ENCODE measurements at regions not wholly inside any gene's neighbourhood (a gene's known extent, or its start where the extent isn't known, plus 50 kb on each side); places are given as distances from the start of the nearest gene placed in this dataset.

DNA sequence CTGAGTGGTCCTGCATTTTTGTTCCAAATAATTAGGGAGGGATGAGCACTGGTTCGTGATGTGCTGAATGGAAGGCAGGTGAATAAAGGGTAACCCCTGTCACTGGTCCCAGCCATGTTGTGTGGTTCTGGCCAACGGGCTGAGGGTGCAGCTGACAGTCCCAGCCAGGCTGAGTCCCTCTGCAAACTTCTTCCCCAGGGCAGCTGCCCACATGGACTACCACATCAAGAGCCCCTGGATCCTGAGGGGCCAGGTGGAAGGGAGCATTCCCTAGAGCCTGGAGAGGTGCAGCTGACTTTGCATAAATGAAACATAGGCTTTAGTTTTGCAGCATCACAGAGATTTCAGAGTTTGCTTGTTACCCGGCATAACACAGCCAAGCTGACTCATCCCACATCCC lies 219.8 kb upstream of the MYT1L start:
- no peak for DNase-seq

DNA sequence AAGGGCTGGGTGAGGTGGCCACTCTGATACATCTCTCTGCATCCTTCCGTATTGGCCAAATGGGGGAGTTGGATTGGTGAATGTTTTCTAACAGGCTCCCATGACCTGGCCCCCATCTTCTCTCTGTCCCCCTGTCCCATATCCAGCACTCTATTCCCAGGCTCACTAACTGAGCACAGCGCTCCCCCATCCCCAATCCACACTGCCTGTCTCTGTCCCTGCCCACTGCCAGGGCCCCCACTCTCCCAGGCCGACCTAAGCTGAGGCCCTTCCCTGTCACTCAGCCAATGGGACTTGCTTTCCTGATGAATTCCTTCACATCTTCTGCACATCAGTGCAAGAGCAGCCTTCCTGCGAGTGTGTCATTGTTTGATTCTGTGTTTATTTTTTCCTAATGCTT lies 216.8 kb upstream of the MYT1L start:
- DNase-seq = no peak

DNA sequence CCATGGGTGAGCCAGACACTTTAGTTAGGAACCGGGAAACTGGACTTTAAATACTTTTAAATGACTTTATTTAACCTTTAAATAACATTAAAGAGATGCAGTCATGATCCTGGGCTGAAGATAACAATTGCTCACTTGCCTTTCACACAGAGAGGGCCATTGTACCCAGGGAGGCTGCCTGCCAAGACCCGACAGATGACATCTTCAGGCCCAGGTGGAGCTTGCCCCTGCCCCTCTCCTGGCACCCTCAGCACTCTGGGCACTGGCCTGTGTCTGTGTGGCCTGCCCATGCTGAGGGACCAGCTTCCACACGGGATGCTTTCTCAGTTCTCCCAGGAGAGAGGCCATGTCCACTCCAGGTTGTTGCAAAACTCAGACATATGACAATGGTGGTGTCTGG lies 216.4 kb upstream of the MYT1L start:
- no peak for DNase-seq

DNA sequence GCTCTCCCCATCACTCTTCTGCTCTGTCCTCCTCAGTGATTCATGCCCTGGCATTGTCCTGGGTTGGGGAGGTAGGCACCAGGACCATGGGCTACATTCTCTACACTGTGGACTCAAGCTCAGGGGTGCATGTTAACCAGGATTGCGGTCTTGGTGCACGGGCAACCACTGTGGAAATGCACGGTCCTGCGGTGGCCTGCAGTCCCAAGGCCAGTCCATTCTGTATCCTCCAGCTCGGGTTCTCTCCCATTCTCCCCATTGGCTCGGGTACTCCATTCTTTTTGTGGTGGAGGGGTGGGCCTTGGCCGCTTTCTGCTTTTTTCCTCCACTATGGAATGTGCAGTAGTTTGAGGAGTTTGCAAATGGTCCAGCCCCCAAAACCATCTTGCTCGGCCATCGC lies 215.0 kb upstream of the MYT1L start:
- DNase-seq = no peak

DNA sequence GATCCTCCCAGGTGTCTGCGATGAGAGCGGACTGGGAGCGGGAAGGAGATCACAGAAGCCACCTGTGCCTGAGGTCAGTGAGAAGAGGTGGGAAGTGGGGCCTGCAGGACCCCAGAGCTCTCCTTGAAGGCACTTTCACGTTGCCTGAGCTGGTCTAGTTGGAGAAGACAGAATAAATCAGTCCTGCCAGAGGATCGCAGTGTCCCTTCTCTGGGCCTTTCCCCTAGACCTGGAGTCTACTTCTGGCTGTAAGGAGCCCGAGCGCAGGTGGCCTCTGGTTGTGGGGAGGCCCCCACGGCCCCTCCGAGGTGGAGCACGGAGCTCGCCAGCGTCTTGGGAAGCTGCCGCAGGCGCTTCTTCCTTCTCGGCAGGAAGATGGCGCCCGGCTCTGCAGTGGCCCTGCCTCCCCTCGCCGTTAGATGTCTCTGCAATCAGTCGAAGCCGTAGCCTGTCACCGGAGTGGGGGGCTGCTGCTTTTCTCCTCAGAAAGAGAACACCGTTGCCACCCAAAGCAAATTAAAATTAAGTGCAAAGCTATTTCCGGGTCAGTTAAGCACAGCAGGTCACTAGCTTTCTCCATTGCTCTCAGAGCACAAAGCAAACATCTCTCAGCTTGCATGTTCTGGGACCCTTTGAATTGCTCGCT lies 212.0 kb upstream of the MYT1L start:
- DNase-seq = peak; percentile 96

DNA sequence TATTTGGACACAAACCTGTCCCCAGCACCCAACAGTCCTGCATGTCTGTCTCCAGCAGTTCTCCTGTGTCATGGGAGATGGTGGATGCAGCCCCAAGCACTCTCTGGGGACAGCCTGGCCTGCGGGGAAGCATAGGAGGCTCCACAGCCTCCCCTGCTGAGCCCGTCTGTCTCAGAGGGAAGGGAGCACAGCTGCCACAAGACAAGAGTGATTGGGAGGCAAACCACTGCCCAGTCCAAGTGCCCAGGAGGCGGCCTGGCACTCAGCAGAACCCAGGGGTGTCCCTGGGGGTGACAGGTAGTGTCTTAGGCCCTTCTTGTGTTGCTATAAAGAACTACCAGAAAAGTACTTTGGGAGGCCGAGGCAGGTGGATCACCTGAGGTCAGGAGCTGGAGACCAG lies 211.2 kb upstream of the MYT1L start:
- DNase-seq = peak; percentile 60

DNA sequence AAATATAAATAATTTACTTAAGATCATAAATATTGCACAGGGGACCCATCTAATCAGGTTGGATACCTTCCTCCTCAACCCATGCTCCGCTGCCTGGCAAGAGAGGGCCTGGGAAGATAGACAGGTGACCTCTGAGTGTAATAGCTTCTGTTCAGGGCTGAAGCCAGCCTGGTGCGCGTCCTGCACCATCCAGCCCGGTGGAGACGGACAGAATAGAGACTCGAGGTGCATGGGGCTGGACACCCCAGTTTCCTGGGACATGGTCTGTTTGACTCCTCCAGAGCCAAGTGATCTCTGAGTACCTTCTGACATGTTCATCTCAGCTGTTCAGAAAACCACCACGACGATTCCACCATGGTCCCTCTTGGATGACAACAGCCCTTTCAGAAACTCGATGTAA lies 209.3 kb upstream of the MYT1L start:
- DNase-seq = no peak

DNA sequence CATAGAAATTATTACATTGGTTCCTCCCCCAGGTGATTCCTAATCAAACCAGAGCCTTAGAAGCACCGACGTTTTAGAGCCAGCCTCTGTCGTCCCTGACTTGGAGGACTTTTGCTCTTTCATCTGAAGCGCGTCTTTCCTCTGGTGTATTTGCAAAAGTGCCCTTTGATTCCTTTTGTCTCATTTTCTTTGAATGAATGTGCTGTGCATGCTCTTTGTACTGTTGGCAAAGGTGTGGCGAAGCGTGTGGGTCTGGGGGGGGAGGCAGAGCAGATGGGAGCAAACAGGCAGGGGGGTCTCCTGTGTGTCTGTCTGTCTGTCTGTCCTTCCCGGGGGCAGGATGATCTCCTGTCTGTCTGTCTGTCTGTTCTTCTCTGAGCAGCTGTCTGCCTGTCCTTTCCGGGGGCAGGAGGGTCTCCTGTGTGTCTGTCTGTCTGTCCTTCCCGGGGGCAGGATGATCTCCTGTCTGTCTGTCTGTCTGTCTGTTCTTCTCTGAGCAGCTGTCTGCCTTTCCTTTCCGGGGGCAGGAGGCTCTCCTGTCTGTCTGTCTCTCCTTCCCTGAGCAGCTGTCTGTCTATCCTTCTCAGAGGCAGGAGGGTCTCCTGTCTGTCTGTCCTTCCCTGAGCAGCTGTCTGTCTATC lies 205.5 kb upstream of the MYT1L start:
- peak; percentile 48 for DNase-seq

DNA sequence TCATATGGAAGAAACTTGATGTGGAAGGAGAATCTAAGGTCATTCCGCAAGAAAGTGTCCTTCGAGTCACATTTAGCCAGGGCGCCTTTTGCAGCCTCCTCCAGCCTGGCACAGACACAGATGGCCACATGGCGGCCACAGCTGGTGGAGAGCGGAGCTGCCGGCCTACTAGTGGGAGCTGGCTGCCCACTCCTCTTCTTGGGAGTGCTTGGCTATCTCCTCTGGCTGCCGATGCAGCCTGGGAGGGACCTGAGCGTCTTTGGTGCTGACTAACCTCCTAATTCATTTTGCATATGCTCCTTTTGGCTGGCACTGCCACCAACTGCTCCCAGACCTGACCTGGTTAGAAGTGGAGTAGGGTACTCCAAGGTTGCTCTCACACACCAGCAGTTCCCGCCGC lies 199.3 kb upstream of the MYT1L start:
- DNase-seq = no peak

DNA sequence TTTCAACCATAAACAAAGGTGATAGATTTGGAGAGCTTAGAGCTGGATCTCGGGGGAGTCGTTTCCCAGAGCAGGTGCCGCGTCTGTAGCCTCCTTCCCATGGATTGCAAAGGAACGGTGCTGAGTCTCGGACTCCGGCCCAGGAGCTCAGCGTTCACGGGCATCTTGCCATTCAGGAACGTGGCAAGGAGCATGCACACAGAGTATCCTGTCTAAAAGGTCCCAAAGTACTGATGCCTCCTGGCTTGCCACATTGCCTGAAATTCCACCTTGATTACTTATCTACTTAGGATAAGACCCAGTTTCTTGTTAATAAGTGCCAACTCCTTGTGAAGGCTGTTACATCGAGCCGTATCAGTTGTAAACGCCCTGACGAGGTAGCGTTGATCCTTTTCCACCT lies 197.8 kb upstream of the MYT1L start:
- DNase-seq = no peak

DNA sequence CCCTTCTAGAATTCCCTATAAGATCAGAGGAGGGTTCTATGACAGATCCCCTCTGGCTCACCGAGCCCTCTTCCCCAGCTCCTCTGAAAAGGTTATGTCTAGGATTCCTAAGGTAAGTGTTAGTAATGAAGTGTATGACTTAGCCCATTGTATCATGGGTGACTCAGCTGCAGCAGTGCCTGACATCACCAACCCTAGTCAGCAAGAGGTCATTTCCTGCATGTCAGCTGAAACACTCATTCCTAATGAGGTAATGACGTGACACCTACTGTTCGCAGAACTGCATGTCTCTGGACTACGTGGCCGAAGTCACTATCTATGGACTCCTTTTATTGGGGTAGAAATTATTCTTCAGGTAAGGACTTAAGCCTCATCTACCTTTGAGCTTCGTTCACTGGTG lies 196.1 kb upstream of the MYT1L start:
- no peak for DNase-seq

DNA sequence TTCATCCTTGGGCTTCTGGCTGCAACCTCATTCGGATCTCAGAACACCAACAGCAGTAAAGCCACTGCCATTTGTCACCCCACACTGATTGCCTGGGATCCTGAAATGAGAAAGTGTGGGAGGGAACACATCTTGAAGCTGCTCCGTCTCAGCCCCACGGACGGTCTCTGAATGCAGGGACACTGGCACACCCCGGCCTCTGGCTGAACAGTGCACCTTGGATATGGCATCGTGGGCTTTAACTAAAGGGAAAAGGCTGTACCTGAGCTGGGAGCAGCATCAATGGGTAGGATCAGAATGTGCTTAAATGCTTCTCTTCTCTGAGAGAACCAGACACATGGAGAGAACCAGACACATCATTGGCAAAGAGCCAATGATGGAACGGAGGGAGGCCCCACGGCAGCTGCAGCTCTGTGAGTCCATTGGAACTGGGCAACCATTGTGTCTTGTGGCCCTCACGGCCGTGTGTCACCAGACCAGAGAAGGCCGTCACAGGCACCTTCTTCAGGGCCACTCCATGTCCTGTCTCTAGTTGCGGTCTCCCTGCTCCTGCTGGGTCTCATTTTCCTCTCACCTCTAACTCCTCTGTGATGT lies 193.4 kb upstream of the MYT1L start:
- DNase-seq = peak; percentile 44

DNA sequence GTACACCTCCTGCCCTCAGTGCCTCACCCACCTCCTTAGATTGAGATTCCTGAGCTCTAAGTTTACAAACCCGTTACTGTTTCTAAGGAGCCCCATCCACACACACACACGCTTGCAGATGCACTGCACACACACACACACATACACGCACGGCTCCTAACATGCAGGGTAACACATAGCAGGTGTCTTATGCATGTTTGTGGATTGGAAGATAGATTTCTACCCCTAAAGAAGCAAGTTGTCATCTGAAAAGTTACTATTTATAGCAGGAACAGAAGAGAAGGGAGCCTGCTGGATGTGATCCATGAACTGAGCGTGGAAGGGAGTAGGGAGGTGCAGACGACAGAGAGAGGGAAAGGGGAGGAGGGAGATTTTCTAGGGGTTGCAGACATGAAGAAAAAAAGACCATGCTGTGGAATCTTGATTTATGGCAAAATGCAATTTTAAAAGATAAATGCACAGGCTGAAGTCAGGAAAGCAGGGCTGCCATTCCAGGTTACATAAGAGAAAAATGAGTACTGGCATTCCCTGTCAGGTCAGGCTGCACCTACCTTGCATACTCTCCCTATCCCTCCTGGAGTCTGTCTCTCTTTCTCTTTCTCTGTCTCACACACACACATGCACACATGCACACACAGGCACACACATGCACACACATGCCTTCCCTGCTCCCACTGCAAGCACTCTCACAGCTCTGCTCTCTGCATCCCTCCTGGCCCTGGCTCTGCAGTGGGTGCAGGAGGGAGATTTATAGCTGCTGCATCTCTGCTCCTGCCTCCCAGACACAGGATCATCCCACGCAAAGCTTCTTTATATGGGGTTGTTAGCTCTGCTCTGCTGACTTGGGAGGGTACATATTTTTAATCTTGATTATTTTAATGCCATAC lies 192.6 kb upstream of the MYT1L start:
- no peak for DNase-seq

DNA sequence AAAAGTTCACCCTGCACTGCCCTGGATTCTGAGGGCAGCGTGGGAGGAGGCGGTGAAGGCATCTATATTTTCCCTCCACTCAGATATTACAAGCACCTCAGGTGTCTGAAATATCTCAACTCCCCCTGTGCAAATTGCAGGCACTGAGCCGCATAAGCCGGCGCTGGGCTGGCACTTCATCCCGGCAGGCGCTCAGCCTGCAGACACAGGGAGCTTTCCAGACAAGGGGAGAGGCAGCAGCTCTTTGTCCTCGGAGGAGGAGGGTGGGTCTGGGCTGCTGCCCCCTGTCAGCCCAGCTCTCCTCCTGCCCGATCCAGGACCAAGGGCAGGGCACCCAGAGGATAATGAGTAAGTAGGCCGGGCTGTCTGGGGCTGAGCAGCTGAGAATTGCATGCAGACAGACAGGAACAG lies 189.3 kb upstream of the MYT1L start:
- DNase-seq = no peak

DNA sequence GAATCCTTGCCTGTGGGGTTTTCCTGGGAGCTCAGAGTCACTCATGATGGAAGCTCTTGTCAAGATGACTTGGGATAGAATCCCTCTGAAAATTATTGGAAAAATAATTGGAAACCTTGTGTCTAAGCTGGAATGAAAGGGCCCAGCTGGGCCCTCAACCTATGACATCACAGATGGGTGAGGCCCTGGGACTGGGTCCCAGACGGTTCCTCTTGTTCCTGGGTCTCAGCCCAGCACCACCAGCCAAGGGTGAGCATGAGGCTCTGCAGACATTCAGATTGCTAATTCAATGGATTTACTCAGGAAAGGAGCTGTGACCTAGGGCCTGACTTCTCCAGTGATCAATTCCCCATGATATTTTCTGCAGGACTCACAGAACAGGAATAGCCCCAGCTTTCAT lies 188.3 kb upstream of the MYT1L start:
- DNase-seq = no peak

DNA sequence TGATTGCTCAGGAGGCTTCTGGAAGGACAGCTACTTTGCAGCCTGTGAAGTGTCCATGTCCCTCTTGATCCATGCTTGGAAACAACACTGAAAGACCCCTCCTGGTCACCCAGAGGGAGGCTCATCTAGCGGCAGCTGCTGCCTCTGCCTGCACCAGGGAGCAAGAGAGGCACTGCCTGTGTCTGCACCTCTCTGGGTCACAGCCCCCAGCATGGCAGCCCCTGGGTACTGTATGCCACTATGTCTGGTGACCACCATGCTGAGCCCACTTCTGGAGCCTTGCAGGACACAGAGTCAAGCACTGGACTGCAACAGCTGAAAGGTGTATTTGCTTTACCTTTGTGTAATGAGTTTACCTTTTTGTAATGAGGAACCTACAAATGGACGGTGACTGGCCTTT lies 186.3 kb upstream of the MYT1L start:
- no peak for DNase-seq

DNA sequence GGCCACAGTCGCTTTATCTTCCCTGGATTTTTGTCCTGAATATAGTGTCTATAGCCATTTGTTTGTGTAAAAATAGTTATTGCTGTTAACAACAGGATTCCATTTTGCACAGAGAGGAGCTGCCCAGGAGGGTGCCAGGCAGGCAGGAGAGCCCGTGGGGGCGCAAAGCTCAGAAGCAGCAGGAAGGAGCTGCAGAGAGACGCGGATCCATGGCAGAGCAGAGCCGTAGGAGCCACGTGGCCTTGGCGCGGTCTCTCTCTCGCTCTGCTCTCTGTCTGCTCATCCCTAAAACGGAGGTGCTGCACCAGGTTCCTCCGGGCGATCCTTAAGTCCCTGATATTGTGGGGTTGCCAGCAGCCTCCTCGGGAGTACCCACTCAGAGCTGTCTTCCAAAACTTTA lies 185.3 kb upstream of the MYT1L start:
- no peak for DNase-seq

DNA sequence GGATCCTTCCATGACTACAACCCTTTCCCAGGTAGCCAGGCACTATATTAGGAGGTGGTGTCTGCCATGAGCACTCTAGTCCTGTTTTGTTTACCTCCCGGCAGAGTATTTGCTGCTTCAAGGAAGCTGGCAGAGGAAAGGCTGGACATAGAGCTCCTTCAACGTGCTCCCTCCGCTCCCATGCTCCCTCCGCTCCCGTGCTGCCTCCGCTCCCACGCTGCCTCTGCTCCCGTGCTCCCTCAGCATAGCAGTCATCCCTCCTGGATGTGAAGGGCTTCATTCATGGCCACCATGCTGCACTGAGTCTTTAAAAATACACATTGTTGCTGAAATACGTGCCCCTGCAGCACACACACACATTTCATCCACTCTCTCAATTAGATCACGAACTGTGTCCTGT lies 181.9 kb upstream of the MYT1L start:
- no peak for DNase-seq

DNA sequence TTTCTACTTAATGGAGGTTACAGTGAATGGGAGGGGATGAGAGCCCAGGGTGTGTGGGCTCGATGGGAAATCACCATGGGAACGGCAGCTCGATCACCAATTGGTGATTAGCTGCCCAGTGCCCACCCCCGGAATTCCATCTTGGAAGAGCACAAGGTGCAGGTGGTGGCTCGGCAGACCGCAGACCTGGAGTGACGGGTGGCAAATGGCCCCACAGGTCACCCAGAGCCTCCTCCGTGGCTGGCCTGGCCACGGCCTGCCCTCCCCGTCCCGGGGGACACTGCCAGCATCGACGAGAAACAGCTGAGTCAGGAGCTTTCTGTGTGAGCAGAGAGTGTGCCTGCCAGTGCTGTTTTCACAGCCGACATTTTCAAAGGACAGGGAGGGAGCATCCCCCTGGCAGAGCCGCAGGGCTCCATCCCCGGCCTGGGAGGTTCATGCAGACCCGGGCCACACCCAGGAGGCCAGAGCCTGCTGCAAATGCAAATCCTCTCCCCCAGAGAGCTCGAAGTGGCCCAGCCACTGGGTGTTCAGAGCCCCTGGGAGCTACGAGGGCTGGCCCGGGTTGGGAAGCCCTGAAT lies 176.4 kb upstream of the MYT1L start:
- DNase-seq = no peak

DNA sequence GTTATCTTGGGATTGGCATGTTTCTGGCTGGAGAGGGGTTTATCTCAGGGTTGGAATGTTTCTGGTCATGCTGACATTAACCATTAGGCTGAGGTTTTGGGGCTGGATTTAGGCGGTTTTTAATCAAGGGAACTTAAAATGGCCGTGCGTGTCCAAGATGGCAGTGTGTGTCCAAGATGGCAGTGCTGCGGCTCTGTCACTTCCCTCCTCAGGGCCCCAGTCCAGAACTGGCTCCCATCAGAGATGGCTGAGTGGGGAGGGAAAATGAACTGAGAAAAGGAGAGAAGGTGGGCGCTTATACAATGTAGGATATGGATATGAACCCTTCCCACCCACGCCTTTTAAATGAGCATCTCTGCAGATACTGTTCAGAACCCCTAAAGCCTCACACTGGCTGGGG lies 175.5 kb upstream of the MYT1L start:
- DNase-seq = no peak

DNA sequence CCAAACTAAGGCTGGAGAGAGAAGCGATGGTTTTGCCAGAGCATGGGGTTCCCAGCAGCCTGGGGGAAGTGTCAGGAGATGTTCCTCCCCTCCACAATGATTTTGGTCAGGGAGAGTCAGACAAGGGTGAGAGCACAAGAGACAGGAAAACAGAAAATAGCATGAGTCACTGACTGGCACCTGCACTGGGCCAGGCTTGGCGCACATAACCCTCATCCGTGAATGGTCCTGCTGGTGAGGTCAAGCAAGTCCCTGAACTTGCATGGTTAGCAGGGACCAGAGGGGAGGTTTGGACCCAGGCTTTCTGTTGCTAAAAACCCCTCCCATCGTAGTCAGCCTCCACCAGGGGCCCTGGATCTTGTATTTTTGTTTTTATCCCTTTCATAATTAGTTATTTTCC lies 174.5 kb upstream of the MYT1L start:
- DNase-seq = no peak

DNA sequence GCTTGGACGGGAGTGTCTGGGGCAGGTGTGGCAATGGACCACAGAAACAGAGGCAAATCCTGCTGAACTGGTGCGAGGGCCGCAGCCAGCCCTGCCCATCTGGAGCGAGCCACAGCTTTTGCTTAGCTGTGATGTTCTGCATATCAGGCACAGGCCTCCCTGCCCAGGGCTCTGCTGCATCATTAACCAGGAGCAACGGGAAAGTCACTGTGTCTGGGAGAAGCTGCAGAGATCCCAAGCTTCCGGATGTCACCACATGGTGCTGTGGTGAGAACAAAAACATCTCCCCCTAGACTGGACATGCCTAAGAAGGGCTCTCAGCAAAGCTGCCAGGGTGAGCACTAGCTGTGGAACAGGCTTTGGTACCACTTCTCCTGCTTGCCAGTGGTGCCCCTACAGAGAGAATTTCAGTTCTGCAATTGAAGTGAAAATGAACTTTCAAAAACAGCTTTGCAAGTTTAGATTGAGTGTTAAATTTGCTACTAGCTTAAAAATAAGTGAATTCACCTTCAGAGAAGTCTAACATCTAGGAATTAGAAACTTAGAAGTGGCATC lies 172.9 kb upstream of the MYT1L start:
- no peak for DNase-seq

DNA sequence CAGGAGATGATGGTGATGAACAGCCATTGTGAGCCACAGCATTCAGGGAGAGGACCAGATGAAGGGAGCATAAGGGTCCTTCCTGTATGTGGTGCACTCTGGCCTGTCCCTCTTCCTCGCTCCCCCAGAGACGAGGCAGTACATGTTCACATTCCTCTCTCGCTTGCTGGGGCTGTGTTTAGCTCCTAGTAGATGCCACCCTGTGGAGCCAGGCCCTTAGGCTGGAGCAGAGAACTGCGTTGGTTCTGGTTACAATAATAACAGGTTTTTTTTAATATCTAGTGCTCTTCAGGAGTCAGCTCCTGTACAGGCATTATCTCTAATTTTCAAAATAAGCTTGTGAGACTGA lies 171.1 kb upstream of the MYT1L start:
- no peak for DNase-seq
